A673 (cell line): ENCODE measurements at regions not wholly inside any gene's neighbourhood (a gene's known extent, or its start where the extent isn't known, plus 50 kb on each side); places are given as distances from the start of the nearest gene placed in this dataset.

ENCODE experiments used
- BruUV-seq: library from RNA; stranded (reverse); fragments of 400-500 nt; replicated peaks from 2 replicates; lab custom pipeline; 2021; lab: Mats Ljungman, UMichigan
- CTCF ChIA-PET: fragments of 300-600 bp; sonication (Branson Sonifier 250); formaldehyde crosslinking; loops from one replicate; lab custom pipeline; 2022; ENCODE audit warnings: antibody characterized with exemption; lab: Charles Lee
- POLR2A ChIA-PET: fragments of 300-600 bp; sonication (Branson Sonifier 250); formaldehyde crosslinking; loops from one replicate; lab custom pipeline; 2022; ENCODE audit warnings: antibody characterized with exemption; ENCODE audit not compliant: low non-redundant PET; lab: Charles Lee
- DNase-seq: peaks from one replicate; pipeline ENCODE4 v3.0.0-alpha.2; 2015; ENCODE audit warnings: low spot score
- H3K27ac ChIP-seq: fragments of 200-600 bp; sonication (generic); 2 replicates; pipeline ENCODE4 v1.5.1; 2016; ENCODE audit warnings: mixed run types, low read depth, mild to moderate bottlenecking, mixed read lengths, antibody characterized with exemption, low read length; ENCODE audit not compliant: poor library complexity, severe bottlenecking
- H3K27me3 ChIP-seq: fragments of 200-600 bp; sonication (generic); replicated peaks from 2 replicates; pipeline ENCODE4 v1.6.1; 2017; ENCODE audit warnings: mixed run types, low read depth, mild to moderate bottlenecking, mixed read lengths, antibody characterized with exemption, low read length; ENCODE audit not compliant: insufficient read depth, poor library complexity
- H3K36me3 ChIP-seq: fragments of 200-600 bp; sonication (generic); 2 replicates; pipeline ENCODE4 v1.6.1; 2016; ENCODE audit warnings: mixed run types, mild to moderate bottlenecking, mixed read lengths, antibody characterized with exemption, low read length; ENCODE audit not compliant: insufficient read depth, poor library complexity, severe bottlenecking
- H3K4me1 ChIP-seq: fragments of 200-600 bp; sonication (generic); 2 replicates; pipeline ENCODE4 v1.6.1; 2017; ENCODE audit warnings: mixed run types, mild to moderate bottlenecking, mixed read lengths, antibody characterized with exemption, low read length; ENCODE audit not compliant: insufficient read depth, poor library complexity, severe bottlenecking
- H3K4me3 ChIP-seq: fragments of 200-600 bp; sonication (generic); 2 replicates; pipeline ENCODE4 v1.5.1; 2016; ENCODE audit warnings: low read depth, mixed run types, mild to moderate bottlenecking, mixed read lengths, low read length; ENCODE audit not compliant: poor library complexity, severe bottlenecking
- H3K9me3 ChIP-seq: fragments of 200-600 bp; sonication (generic); 2 replicates; pipeline ENCODE4 v1.6.1; 2016; ENCODE audit warnings: mixed run types, low read depth, mild to moderate bottlenecking, mixed read lengths, antibody characterized with exemption, low read length; ENCODE audit not compliant: poor library complexity, severe bottlenecking
- CTCF ChIP-seq: fragments of 300-800, 200-600 bp; sonication (generic); conservative IDR thresholded peaks from 2 replicates; pipeline ENCODE4 v1.5.1; 2017; ENCODE audit warnings: low read depth, mild to moderate bottlenecking, antibody characterized with exemption, low read length, moderate library complexity, mixed read lengths
- EZH2 ChIP-seq: fragments of 200-600 bp; sonication (generic); IDR thresholded peaks from 2 replicates; pipeline ENCODE4 v1.6.1; 2017; ENCODE audit warnings: borderline replicate concordance, low read depth, mild to moderate bottlenecking, mixed read lengths, antibody characterized with exemption, low read length; ENCODE audit not compliant: poor library complexity, severe bottlenecking
- intact Hi-C: fragments of 100-400 bp; cut with micrococcal nuclease; formaldehyde crosslinking; loops from one replicate; pipeline ENCODE4 v1.10.0; 2022; ENCODE audit not compliant: unreplicated experiment

GRCh38 chr5:163770625-163771024, 265.2 kb downstream of the MAT2B start:
- H3K27me3 ChIP-seq = peaks cover 77% of the 10 kb centered on the region
- H3K36me3 ChIP-seq = no peaks in the 10 kb centered on the region
- ChIA-PET CTCF (no interaction called here), POLR2A (no interaction called here)
- no TSS peak for BruUV-seq
- H3K4me1 ChIP-seq = no peaks in the 10 kb centered on the region
- H3K4me3 ChIP-seq = no peak overlapping the region
- intact Hi-C loops = no loop called here
- no peaks in the 10 kb centered on the region for H3K9me3 ChIP-seq
- no peak overlapping the region for H3K27ac ChIP-seq
- TF ChIP-seq EZH2 (no peak), CTCF (no peak)
- DNase-seq = no peak

GRCh38 chr5:163772241-163772640, 266.8 kb downstream of the MAT2B start:
- Histone ChIP-seq H3K4me1 (no peaks in the 10 kb centered on the region), H3K27ac (no peak overlapping the region), H3K36me3 (no peaks in the 10 kb centered on the region), H3K4me3 (no peak overlapping the region), H3K9me3 (no peaks in the 10 kb centered on the region), H3K27me3 (peaks cover 61% of the 10 kb centered on the region)
- POLR2A ChIA-PET = no interaction called here
- no TSS peak for BruUV-seq
- DNase-seq = no peak
- CTCF ChIA-PET = interaction anchor here (0.6 kb wide), 1 partner anchor 580 kb away, joined by 3 read pairs; no protein-coding TSS in a partner anchor
- intact Hi-C loops = no loop called here
- no peak for TF ChIP-seq CTCF
- no peak for TF ChIP-seq EZH2

- H3K4me3 ChIP-seq = no peak overlapping the region
- no peak for DNase-seq
- H3K27ac ChIP-seq = no peak overlapping the region
- CTCF ChIA-PET = interaction anchor here (0.6 kb wide), 1 partner anchor 580 kb away, joined by 3 read pairs; no protein-coding TSS in a partner anchor
- POLR2A ChIA-PET = no interaction called here
- intact Hi-C loops = no loop called here
- H3K9me3 ChIP-seq = no peaks in the 10 kb centered on the region
- no TSS peak for BruUV-seq
- TF ChIP-seq EZH2 = no peak
- no peak for TF ChIP-seq CTCF
- no peaks in the 10 kb centered on the region for H3K4me1 ChIP-seq
- peaks cover 56% of the 10 kb centered on the region for H3K27me3 ChIP-seq
- H3K36me3 ChIP-seq = no peaks in the 10 kb centered on the region
Measured at GRCh38 chr5:163772644-163773043, 267.2 kb downstream of the MAT2B start.
